NCI-H128 (cell line): ENCODE measurements at regions not wholly inside any gene's neighbourhood (a gene's known extent, or its start where the extent isn't known, plus 50 kb on each side); places are given as distances from the start of the nearest gene placed in this dataset.

Experiments used
- DNase-seq: peaks from one replicate; lab custom pipeline; 2025; ENCODE audit not compliant: unreplicated experiment; lab: John Stamatoyannopoulos, UW

- no peak for DNase-seq
Observed at GRCh38 chr2:12050396-12050795, 304.0 kb downstream of the LPIN1 start.

- no peak for DNase-seq
Observed at GRCh38 chr2:12051831-12052230, 305.4 kb downstream of the LPIN1 start.

GRCh38 chr2:12052796-12053195 lies 306.4 kb downstream of the LPIN1 start:
- no peak for DNase-seq

- no peak for DNase-seq
Observed at GRCh38 chr2:12054956-12055618, 308.7 kb downstream of the LPIN1 start.

GRCh38 chr2:12057436-12058166 lies 311.2 kb downstream of the LPIN1 start:
- DNase-seq = no peak

- no peak for DNase-seq
Observed at GRCh38 chr2:12059616-12060441, 313.4 kb downstream of the LPIN1 start.

- DNase-seq = no peak
Observed at GRCh38 chr2:12060886-12061285, 314.5 kb downstream of the LPIN1 start.

GRCh38 chr2:12061286-12062052 lies 315.0 kb downstream of the LPIN1 start:
- DNase-seq = no peak

GRCh38 chr2:12062053-12062395 lies 315.6 kb downstream of the LPIN1 start:
- no peak for DNase-seq

- no peak for DNase-seq
Observed at GRCh38 chr2:12063210-12063609, 316.8 kb downstream of the LPIN1 start.

GRCh38 chr2:12064153-12064552 lies 317.7 kb downstream of the LPIN1 start:
- DNase-seq = no peak

- DNase-seq = no peak
Observed at GRCh38 chr2:12066116-12066515, 319.7 kb downstream of the LPIN1 start.

- DNase-seq = no peak
Observed at GRCh38 chr2:12066986-12067385, 320.6 kb downstream of the LPIN1 start.

GRCh38 chr2:12068796-12069538 lies 322.5 kb downstream of the LPIN1 start:
- DNase-seq = no peak

GRCh38 chr2:12070153-12070552 lies 323.7 kb downstream of the LPIN1 start:
- no peak for DNase-seq

- DNase-seq = no peak
Observed at GRCh38 chr2:12070581-12070980, 324.1 kb downstream of the LPIN1 start.

- DNase-seq = no peak
Observed at GRCh38 chr2:12071318-12071717, 324.9 kb downstream of the LPIN1 start.

GRCh38 chr2:12073217-12073852 lies 326.9 kb downstream of the LPIN1 start:
- DNase-seq = no peak

GRCh38 chr2:12074126-12074844 lies 327.9 kb downstream of the LPIN1 start:
- DNase-seq = no peak
